B cell (primary cell): ENCODE measurements at regions not wholly inside any gene's neighbourhood (a gene's known extent, or its start where the extent isn't known, plus 50 kb on each side); places are given as distances from the start of the nearest gene placed in this dataset.

ENCODE experiments used
- ATAC-seq: fragments of 200-7000 bp; cut with Tn5 transposase; one replicate; pipeline ENCODE4 v1.10.0; 2021; ENCODE audit warnings: low read depth, mild to moderate bottlenecking, moderate number of reproducible peaks, moderate library complexity
- CTCF ChIA-PET: fragments of 350-600 bp; sonication (Branson Sonifier 250); formaldehyde crosslinking; loops from one replicate; lab custom pipeline; 2021; ENCODE audit warnings: antibody characterized with exemption, inconsistent platforms; lab: Charles Lee
- POLR2A ChIA-PET: fragments of 350-600 bp; sonication (Branson Sonifier 250); formaldehyde crosslinking; loops from one replicate; lab custom pipeline; 2021; ENCODE audit warnings: antibody characterized with exemption; lab: Charles Lee
- DNase-seq: peaks from one replicate; pipeline ENCODE4 v3.0.0; 2013
- H2AFZ ChIP-seq: 2 replicates; pipeline ENCODE4 v1.6.1; 2012; ENCODE audit warnings: mild to moderate bottlenecking, low read depth, low read length; ENCODE audit not compliant: insufficient read depth, poor library complexity, severe bottlenecking
- H3K27ac ChIP-seq, 2 donors: 1 replicate in 1 of 2; 2 replicates in 1 of 2; pipeline ENCODE4 v1.5.1; 2012 to 2013; ENCODE audit warnings: low read length in 2 of 2, mild to moderate bottlenecking in 2 of 2, moderate library complexity in 1 of 2
- H3K27me3 ChIP-seq, 4 experiments: fragments of 200-600 bp in 1 of 4; sonication (generic) in 1 of 4; replicated peaks in 1 of 4; 1 replicate in 2 of 4; 2 replicates in 2 of 4; pipeline versions ENCODE4 v1.6.1 to v1.7.0; 2013 to 2016; ENCODE audit warnings: low read length in 3 of 4, mild to moderate bottlenecking in 2 of 4, mixed read lengths in 1 of 4, moderate library complexity in 1 of 4; ENCODE audit not compliant: insufficient read depth in 4 of 4, control insufficient read depth in 3 of 4; ENCODE audit errors: control extremely low read depth in 1 of 4
- H3K36me3 ChIP-seq, 2 experiments: replicated peaks in 1 of 2; 1 replicate in 1 of 2; 2 replicates in 1 of 2; pipeline versions ENCODE4 v1.6.1 to v1.7.1; 2013; ENCODE audit warnings: low read length in 1 of 2; ENCODE audit not compliant: insufficient read depth in 2 of 2, control insufficient read depth in 1 of 2; ENCODE audit errors: control extremely low read depth in 1 of 2, extremely low read depth in 1 of 2
- H3K4me1 ChIP-seq, 2 donors: fragments of 200-600 bp in 1 of 2; sonication (generic) in 1 of 2; 1 replicate in 1 of 2; 2 replicates in 1 of 2; pipeline versions ENCODE4 v1.5.1 to v1.6.1; 2013 to 2017; ENCODE audit warnings: low read length in 2 of 2; ENCODE audit not compliant: control insufficient read depth in 2 of 2, insufficient read depth in 2 of 2
- H3K4me2 ChIP-seq: replicated peaks from 2 replicates; pipeline ENCODE3; 2012; ENCODE audit warnings: mild to moderate bottlenecking, low read depth, low read length; ENCODE audit not compliant: poor library complexity, severe bottlenecking
- H3K4me3 ChIP-seq, 5 experiments: fragments of 200-600 bp in 1 of 5; sonication (generic) in 1 of 5; 1 replicate in 3 of 5; 2 replicates in 2 of 5; pipeline versions ENCODE4 v1.5.1 to v1.7.0; 2011 to 2016; ENCODE audit warnings: low read length in 4 of 5, mild to moderate bottlenecking in 4 of 5, low read depth in 2 of 5, control low read depth in 1 of 5, moderate library complexity in 1 of 5; ENCODE audit not compliant: insufficient read depth in 1 of 5; ENCODE audit errors: control extremely low read depth in 1 of 5, extremely low read depth in 1 of 5
- H3K79me2 ChIP-seq: fragments of 200-600 bp; sonication (generic); one replicate; pipeline ENCODE4 v1.6.0; 2016; ENCODE audit warnings: low read length; ENCODE audit not compliant: control insufficient read depth, insufficient read depth
- H3K9ac ChIP-seq: fragments of 200-600 bp; sonication (generic); 2 replicates; pipeline ENCODE4 v1.6.1; 2017; ENCODE audit warnings: mild to moderate bottlenecking, low read length, moderate library complexity
- H3K9me3 ChIP-seq, 3 donors: one replicate each; pipeline versions ENCODE4 v1.6.1 to v1.7.1; 2013; ENCODE audit warnings: low read length in 2 of 3; ENCODE audit not compliant: control insufficient read depth in 2 of 3, insufficient read depth in 1 of 3; ENCODE audit errors: control extremely low read depth in 1 of 3
- H4K20me1 ChIP-seq: 2 replicates; pipeline ENCODE4 v1.6.0; 2012; ENCODE audit warnings: mild to moderate bottlenecking, low read length; ENCODE audit not compliant: insufficient read depth, control insufficient read depth, poor library complexity, severe bottlenecking
- H3K27ac Mint-ChIP-seq: one replicate; pipeline ENCODE4 v1.8.0; 2021; ENCODE audit warnings: mixed read lengths
- H3K27me3 Mint-ChIP-seq: one replicate; pipeline ENCODE4 v1.8.0; 2021; ENCODE audit warnings: mixed read lengths
- H3K4me1 Mint-ChIP-seq: one replicate; pipeline ENCODE4 v1.8.0; 2021; ENCODE audit warnings: mixed read lengths
- H3K4me3 Mint-ChIP-seq: one replicate; pipeline ENCODE4 v1.8.0; 2021; ENCODE audit warnings: mixed read lengths
- H3K9me3 Mint-ChIP-seq: one replicate; pipeline ENCODE4 v1.8.0; 2022; ENCODE audit warnings: mixed read lengths; ENCODE audit not compliant: insufficient read depth
- EZH2 ChIP-seq: IDR thresholded peaks from 2 replicates; pipeline ENCODE4 v1.6.1; 2012; ENCODE audit warnings: borderline replicate concordance, low read depth, mild to moderate bottlenecking, moderate library complexity, low read length; ENCODE audit not compliant: insufficient read depth, poor library complexity, severe bottlenecking
- WGBS: methylation state at CpG from one replicate; pipeline ENCODE4 v1.1.5; 2013; ENCODE audit warnings: missing lambda C conversion rate; ENCODE audit not compliant: insufficient coverage; 5-methylcytosine and 5-hydroxymethylcytosine counted together
- intact Hi-C: fragments of 100-400 bp; cut with micrococcal nuclease; formaldehyde crosslinking; loops from one replicate; pipeline ENCODE4 v1.10.0; 2022
- TF ChIP-seq, protein P1 (sequence below): fragments of 200-600 bp; IDR thresholded peaks from one replicate; pipeline ENCODE4 v1.8.0; 2022; ENCODE audit warnings: antibody characterized with exemption, mild to moderate bottlenecking

DNA sequence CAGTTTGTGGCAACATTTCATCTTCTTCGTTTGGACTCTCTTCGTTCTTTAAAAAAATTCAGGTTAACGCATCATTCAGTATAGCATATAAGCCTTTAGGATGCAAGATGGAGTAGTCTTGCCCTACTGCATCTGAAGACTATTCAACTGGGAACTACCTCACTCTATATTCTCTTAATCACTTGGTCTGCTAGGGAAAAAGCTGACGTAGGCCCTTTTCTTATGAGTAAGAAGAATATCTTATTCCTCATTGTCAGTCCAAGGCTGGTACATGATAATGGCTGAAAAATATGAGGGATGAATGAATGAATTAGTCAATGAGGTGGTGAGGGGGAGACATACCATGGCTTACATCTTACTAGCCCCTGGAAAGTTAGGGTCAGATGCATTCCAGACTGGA is 294.2 kb downstream of the GPATCH2 start:
- intact Hi-C loops: no loop called here
- Histone ChIP-seq H2AFZ (no peak overlapping the region), H3K9me3 (no peaks in the 10 kb centered on the region), H3K79me2 (no peaks in the 10 kb centered on the region), H3K4me3 (no peak overlapping the region), H3K9ac (no peak overlapping the region), H4K20me1 (no peaks in the 10 kb centered on the region), H3K27me3 (no peaks in the 10 kb centered on the region), H3K4me1 (no peaks in the 10 kb centered on the region), H3K36me3 (no peaks in the 10 kb centered on the region), H3K27ac (no peak overlapping the region), H3K4me2 (no peak overlapping the region)
- ATAC-seq (no peak), DNase-seq (no peak)
- Mint-ChIP-seq H3K27ac (no peak overlapping the region), H3K9me3 (no peaks in the 10 kb centered on the region), H3K27me3 (no peaks in the 10 kb centered on the region), H3K4me1 (no peaks in the 10 kb centered on the region), H3K4me3 (no peak overlapping the region)
- no CpG with 5 or more reads among the region's 4 CpGs for WGBS
- ChIA-PET POLR2A (no interaction called here), CTCF (no interaction called here)
- TF ChIP-seq, protein P1, sequence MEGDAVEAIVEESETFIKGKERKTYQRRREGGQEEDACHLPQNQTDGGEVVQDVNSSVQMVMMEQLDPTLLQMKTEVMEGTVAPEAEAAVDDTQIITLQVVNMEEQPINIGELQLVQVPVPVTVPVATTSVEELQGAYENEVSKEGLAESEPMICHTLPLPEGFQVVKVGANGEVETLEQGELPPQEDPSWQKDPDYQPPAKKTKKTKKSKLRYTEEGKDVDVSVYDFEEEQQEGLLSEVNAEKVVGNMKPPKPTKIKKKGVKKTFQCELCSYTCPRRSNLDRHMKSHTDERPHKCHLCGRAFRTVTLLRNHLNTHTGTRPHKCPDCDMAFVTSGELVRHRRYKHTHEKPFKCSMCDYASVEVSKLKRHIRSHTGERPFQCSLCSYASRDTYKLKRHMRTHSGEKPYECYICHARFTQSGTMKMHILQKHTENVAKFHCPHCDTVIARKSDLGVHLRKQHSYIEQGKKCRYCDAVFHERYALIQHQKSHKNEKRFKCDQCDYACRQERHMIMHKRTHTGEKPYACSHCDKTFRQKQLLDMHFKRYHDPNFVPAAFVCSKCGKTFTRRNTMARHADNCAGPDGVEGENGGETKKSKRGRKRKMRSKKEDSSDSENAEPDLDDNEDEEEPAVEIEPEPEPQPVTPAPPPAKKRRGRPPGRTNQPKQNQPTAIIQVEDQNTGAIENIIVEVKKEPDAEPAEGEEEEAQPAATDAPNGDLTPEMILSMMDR: no peak
- no peak for TF ChIP-seq EZH2

DNA sequence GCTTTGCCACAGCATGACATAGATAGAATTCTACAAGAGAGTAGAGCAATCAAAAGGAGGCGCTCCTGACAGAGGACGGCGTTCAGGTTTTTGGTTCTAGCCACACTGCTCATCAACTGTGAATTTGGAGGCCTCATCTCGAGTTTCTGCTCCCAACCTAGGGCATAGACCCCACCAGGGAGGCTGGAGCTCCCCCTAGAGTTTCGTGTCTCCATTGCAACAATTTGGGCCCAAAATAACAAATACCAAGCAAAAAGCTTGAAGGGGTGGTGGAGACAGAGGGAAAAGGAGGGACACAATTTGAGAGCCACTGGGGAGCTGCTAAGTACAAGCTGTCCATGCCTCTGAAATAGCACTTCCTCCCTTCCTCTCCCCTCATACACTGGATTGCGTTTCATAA is 297.0 kb downstream of the GPATCH2 start:
- no peak overlapping the region for H3K4me3 Mint-ChIP-seq
- no peaks in the 10 kb centered on the region for H3K27me3 ChIP-seq
- ATAC-seq: no peak
- H3K4me2 ChIP-seq: no peak overlapping the region
- WGBS: 68% methylated on average over 4 of the region's 6 CpGs
- no peak overlapping the region for H3K4me3 ChIP-seq
- H3K4me1 Mint-ChIP-seq: no peaks in the 10 kb centered on the region
- no peak overlapping the region for H3K9ac ChIP-seq
- H3K4me1 ChIP-seq: no peaks in the 10 kb centered on the region
- no peaks in the 10 kb centered on the region for H3K36me3 ChIP-seq
- no peaks in the 10 kb centered on the region for H4K20me1 ChIP-seq
- H2AFZ ChIP-seq: no peak overlapping the region
- H3K27ac ChIP-seq: no peak overlapping the region
- H3K27ac Mint-ChIP-seq: no peak overlapping the region
- H3K9me3 Mint-ChIP-seq: peaks cover 7% of the 10 kb centered on the region
- DNase-seq: no peak
- peaks cover 0 to 11% (median 0%) of the 10 kb centered on the region in 3 donors for H3K9me3 ChIP-seq
- POLR2A ChIA-PET: no interaction called here
- CTCF ChIA-PET: no interaction called here
- H3K27me3 Mint-ChIP-seq: no peaks in the 10 kb centered on the region
- TF ChIP-seq, protein P1: no peak
- TF ChIP-seq EZH2: no peak
- intact Hi-C loops: no loop called here
- no peaks in the 10 kb centered on the region for H3K79me2 ChIP-seq
